K562 (cell line): ENCODE measurements at regions not wholly inside any gene's neighbourhood (a gene's known extent, or its start where the extent isn't known, plus 50 kb on each side); places are given as distances from the start of the nearest gene placed in this dataset.

ENCODE experiments used
- ATAC-seq: fragments of 200-7000 bp; cut with Tn5 transposase; 3 replicates; pipeline ENCODE4 v1.9.1; 2020; ENCODE audit warnings: moderate library complexity
- BruUV-seq: library from RNA; stranded (reverse); fragments of 400-500 nt; replicated peaks from 2 replicates; lab custom pipeline; 2021; lab: Mats Ljungman, UMichigan
- CTCF ChIA-PET: fragments of 300-600 bp; formaldehyde crosslinking; extraction: SDS; loops from one replicate; lab custom pipeline; 2021; ENCODE audit warnings: low intra/inter-chr PET ratio; lab: Yijun Ruan, JAX
- POLR2A ChIA-PET: fragments of 300-600, 350-650 bp; sonication (Branson Sonifier 250); formaldehyde crosslinking; extraction: SDS; loops from one replicate; lab custom pipeline; 2021; ENCODE audit warnings: antibody characterized with exemption, inconsistent platforms; lab: Yijun Ruan, JAX
- DNase-seq, 4 experiments: peaks; one replicate each; pipeline versions ENCODE4 v3.0.0 to v3.0.0-alpha.2; 2011 to 2018; ENCODE audit warnings: low spot score in 3 of 4, mixed read lengths in 3 of 4; ENCODE audit errors: extremely low read depth in 1 of 4
- FAIRE-seq: peaks from 2 replicates; lab custom pipeline; 2011; peaks lifted over from hg19 to GRCh38; lab: Jason Lieb, UNC
- H2AFZ ChIP-seq: 2 replicates; pipeline ENCODE4 v1.6.0; 2011; ENCODE audit warnings: low read depth, low read length, control low read depth, inconsistent platforms
- H3K27ac ChIP-seq: fragments of 200-600 bp; 3 replicates; pipeline ENCODE4 v1.8.0; 2011; ENCODE audit warnings: low read depth, mild to moderate bottlenecking, control low read depth, inconsistent platforms, low read length, moderate library complexity, mixed read lengths; ENCODE audit errors: extremely low read depth
- H3K27me3 ChIP-seq, 2 experiments: fragments of 300-600 bp in 1 of 2; 2 replicates in 1 of 2; 3 replicates in 1 of 2; pipeline versions ENCODE4 v1.6.0 to v1.8.0; 2011; ENCODE audit warnings: inconsistent platforms in 2 of 2, low read length in 2 of 2, mild to moderate bottlenecking in 1 of 2, mixed read lengths in 1 of 2, moderate library complexity in 1 of 2; ENCODE audit not compliant: control insufficient read depth in 2 of 2, insufficient read depth in 2 of 2
- H3K36me3 ChIP-seq: fragments of 300-600 bp; 3 replicates; pipeline ENCODE4 v1.8.0; 2011; ENCODE audit warnings: mild to moderate bottlenecking, low read length, inconsistent platforms; ENCODE audit not compliant: control insufficient read depth, insufficient read depth
- H3K4me1 ChIP-seq, 2 experiments: fragments of 200-600 bp in 1 of 2; replicated peaks in 1 of 2; 2 replicates in 1 of 2; 3 replicates in 1 of 2; pipeline versions ENCODE4 v1.5.1 to v1.8.0; 2011; ENCODE audit warnings: inconsistent platforms in 2 of 2, low read length in 2 of 2, mild to moderate bottlenecking in 1 of 2, mixed read lengths in 1 of 2, moderate library complexity in 1 of 2; ENCODE audit not compliant: control insufficient read depth in 2 of 2, insufficient read depth in 2 of 2
- H3K4me2 ChIP-seq: 2 replicates; pipeline ENCODE4 v1.6.1; 2011; ENCODE audit warnings: low read length, control low read depth, inconsistent platforms, mixed read lengths; ENCODE audit not compliant: insufficient read depth
- H3K4me3 ChIP-seq: fragments of 200-600 bp; sonication (generic), shearing (Covaris generic); 2 replicates; pipeline ENCODE4 v1.5.1; 2016; ENCODE audit warnings: control low read depth, inconsistent platforms
- H3K79me2 ChIP-seq: fragments of 200-600 bp; 3 replicates; pipeline ENCODE4 v1.8.0; 2011; ENCODE audit warnings: low read length, inconsistent platforms; ENCODE audit not compliant: control insufficient read depth, insufficient read depth
- H3K9ac ChIP-seq, 2 experiments: 2 replicates each; pipeline versions ENCODE4 v1.6.0 to v1.6.1; 2011; ENCODE audit warnings: low read depth in 2 of 2, low read length in 2 of 2, control low read depth in 1 of 2, inconsistent platforms in 1 of 2, mild to moderate bottlenecking in 1 of 2, mixed read lengths in 1 of 2; ENCODE audit not compliant: insufficient read depth in 1 of 2
- H3K9me1 ChIP-seq: one replicate; pipeline ENCODE4 v1.6.0; 2011; ENCODE audit warnings: inconsistent platforms, mild to moderate bottlenecking, low read length, moderate library complexity; ENCODE audit not compliant: control insufficient read depth, insufficient read depth
- H3K9me3 ChIP-seq: replicated peaks from 2 replicates; pipeline ENCODE4 v1.5.1; 2011; ENCODE audit warnings: low read depth, low read length, inconsistent platforms; ENCODE audit not compliant: control insufficient read depth, insufficient read depth
- H4K20me1 ChIP-seq: replicated peaks from 2 replicates; pipeline ENCODE4 v1.6.1; 2011; ENCODE audit warnings: low read length, inconsistent platforms, mixed read lengths; ENCODE audit not compliant: control insufficient read depth, insufficient read depth
- BCOR ChIP-seq: fragments of 450-650 bp; IDR thresholded peaks from 2 replicates; pipeline ENCODE4 v1.6.1; 2016
- ZNF398 ChIP-seq: fragments of 250-450 bp; sonication (Bioruptor Pico); IDR thresholded peaks from 2 replicates; pipeline ENCODE4 v1.8.0; 2021; ENCODE audit warnings: moderate library complexity, mild to moderate bottlenecking, inconsistent platforms
- WGBS: fragments of 100-300 bp; shearing (Covaris generic); methylation state at CpG from one replicate; pipeline ENCODE4 v1.1.6; 2016; ENCODE audit warnings: low coverage, mixed read lengths; ENCODE audit not compliant: insufficient coverage; ENCODE audit errors: missing lambda C conversion rate; 5-methylcytosine and 5-hydroxymethylcytosine counted together
- in situ Hi-C: fragments of 300-500 bp; cut with MboI; formaldehyde crosslinking; loops from 4 replicates; pipeline ENCODE4 v1.15.0; 2018; ENCODE audit warnings: inconsistent platforms, mixed read lengths
- intact Hi-C: fragments of 100-400 bp; cut with micrococcal nuclease; formaldehyde crosslinking; loops from 2 replicates; pipeline ENCODE4 v1.14.2; 2022
- TF ChIP-seq, protein P1 (sequence below): fragments of 200-800 bp; sonication (Bioruptor generic); IDR thresholded peaks from 2 replicates; pipeline ENCODE4 v1.6.1; 2017; ENCODE audit warnings: missing genetic modification characterization, missing compliant biosample characterization

DNA sequence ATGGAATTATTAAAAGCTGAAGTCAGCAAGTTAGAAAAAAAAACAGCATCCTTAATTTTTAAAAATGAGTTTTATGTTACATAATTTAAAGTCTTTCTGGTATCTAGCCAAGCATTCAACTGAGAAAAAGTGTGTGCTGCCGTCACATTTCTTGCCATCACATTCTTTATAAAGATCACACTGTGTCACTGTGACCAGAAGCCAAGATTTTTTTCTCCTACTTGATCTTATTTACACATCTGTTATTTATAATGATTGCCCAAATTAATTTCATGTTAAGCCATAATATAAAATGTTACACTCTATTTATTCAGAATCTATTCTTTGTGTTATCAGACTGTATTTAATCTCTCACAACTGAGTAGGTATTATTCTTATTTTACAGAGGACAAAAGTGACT lies 1603.7 kb downstream of the PLA2G4A start:
- Histone ChIP-seq H3K9me3 (no peaks in the 10 kb centered on the region), H3K4me1 (no peaks in the 10 kb centered on the region), H3K9ac (no peak overlapping the region), H4K20me1 (no peaks in the 10 kb centered on the region), H2AFZ (no peak overlapping the region), H3K9me1 (no peaks in the 10 kb centered on the region), H3K4me2 (no peak overlapping the region), H3K27me3 (no peaks in the 10 kb centered on the region), H3K79me2 (no peaks in the 10 kb centered on the region), H3K27ac (no peak overlapping the region)
- in situ Hi-C loops (no loop called here), intact Hi-C loops (no loop called here)
- no peak for DNase-seq
- no peak for FAIRE-seq
- CTCF ChIA-PET: no interaction called here
- no peak for ATAC-seq
- POLR2A ChIA-PET: no interaction called here
- WGBS: 0% methylated on average over 1 of the region's 1 CpG
- TF ChIP-seq BCOR (no peak), ZNF398 (no peak)
- TF ChIP-seq, protein P1, sequence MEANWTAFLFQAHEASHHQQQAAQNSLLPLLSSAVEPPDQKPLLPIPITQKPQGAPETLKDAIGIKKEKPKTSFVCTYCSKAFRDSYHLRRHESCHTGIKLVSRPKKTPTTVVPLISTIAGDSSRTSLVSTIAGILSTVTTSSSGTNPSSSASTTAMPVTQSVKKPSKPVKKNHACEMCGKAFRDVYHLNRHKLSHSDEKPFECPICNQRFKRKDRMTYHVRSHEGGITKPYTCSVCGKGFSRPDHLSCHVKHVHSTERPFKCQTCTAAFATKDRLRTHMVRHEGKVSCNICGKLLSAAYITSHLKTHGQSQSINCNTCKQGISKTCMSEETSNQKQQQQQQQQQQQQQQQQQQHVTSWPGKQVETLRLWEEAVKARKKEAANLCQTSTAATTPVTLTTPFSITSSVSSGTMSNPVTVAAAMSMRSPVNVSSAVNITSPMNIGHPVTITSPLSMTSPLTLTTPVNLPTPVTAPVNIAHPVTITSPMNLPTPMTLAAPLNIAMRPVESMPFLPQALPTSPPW (CRISPR knock-in tag): no peak
- TF ChIP-seq, all 486 proteins: peak for 0
- no peaks in the 10 kb centered on the region for H3K36me3 ChIP-seq
- H3K4me3 ChIP-seq: no peak overlapping the region
- BruUV-seq: no TSS peak
